Endothelial cell (in vitro differentiated cells): ENCODE measurements at regions not wholly inside any gene's neighbourhood (a gene's known extent, or its start where the extent isn't known, plus 50 kb on each side); places are given as distances from the start of the nearest gene placed in this dataset.
A peak's percentile ranks its signal among the peaks of the same experiment; 100 is the strongest.

Experiments
- DNase-seq: peaks from one replicate; pipeline ENCODE4 v3.0.0; 2021; ENCODE audit warnings: low spot score
- H3K27ac Mint-ChIP-seq: one replicate; pipeline ENCODE4 v1.8.0; 2021; ENCODE audit warnings: mixed read lengths, inconsistent platforms; ENCODE audit not compliant: unreplicated experiment
- H3K27me3 Mint-ChIP-seq: one replicate; pipeline ENCODE4 v1.8.0; 2021; ENCODE audit warnings: mild to moderate bottlenecking, moderate library complexity, mixed read lengths, inconsistent platforms; ENCODE audit not compliant: unreplicated experiment
- H3K36me3 Mint-ChIP-seq: one replicate; pipeline ENCODE4 v1.8.0; 2021; ENCODE audit warnings: mild to moderate bottlenecking, low read depth, mixed read lengths, inconsistent platforms; ENCODE audit not compliant: unreplicated experiment
- H3K4me1 Mint-ChIP-seq: one replicate; pipeline ENCODE4 v1.8.0; 2021; ENCODE audit warnings: mild to moderate bottlenecking, mixed read lengths, inconsistent platforms; ENCODE audit not compliant: unreplicated experiment
- H3K4me3 Mint-ChIP-seq: one replicate; pipeline ENCODE4 v1.8.0; 2021; ENCODE audit warnings: mild to moderate bottlenecking, mixed read lengths, inconsistent platforms; ENCODE audit not compliant: unreplicated experiment
- H3K9me3 Mint-ChIP-seq: one replicate; pipeline ENCODE4 v1.8.0; 2021; ENCODE audit warnings: mixed read lengths, inconsistent platforms; ENCODE audit not compliant: unreplicated experiment
- CTCF ChIP-seq: fragments of 200-600 bp; sonication (generic); IDR thresholded peaks from one replicate; pipeline ENCODE4 v1.5.0; 2021; ENCODE audit warnings: antibody characterized with exemption; ENCODE audit not compliant: unreplicated experiment

GRCh38 chr4:13159041-13159620, 325.0 kb downstream of the RAB28 start:
- Mint-ChIP-seq H3K4me1 (peaks cover 7% of the 10 kb centered on the region), H3K27me3 (no peaks in the 10 kb centered on the region), H3K27ac (no peak overlapping the region)

GRCh38 chr4:13151194-13151593, 332.9 kb downstream of the RAB28 start:
- H3K36me3 Mint-ChIP-seq: no peaks in the 10 kb centered on the region
- H3K4me3 Mint-ChIP-seq: no peak overlapping the region
- no peak for DNase-seq
- no peaks in the 10 kb centered on the region for H3K4me1 Mint-ChIP-seq
- TF ChIP-seq CTCF: no peak
- H3K9me3 Mint-ChIP-seq: no peaks in the 10 kb centered on the region
- H3K27ac Mint-ChIP-seq: no peak overlapping the region
- peaks cover 7% of the 10 kb centered on the region for H3K27me3 Mint-ChIP-seq

More at GRCh38 chr4:13159041-13159620, 325.0 kb downstream of the RAB28 start:
- TF ChIP-seq CTCF: no peak
- peak overlapping the region; percentile 0 for H3K4me3 Mint-ChIP-seq
- no peak for DNase-seq
- H3K36me3 Mint-ChIP-seq: no peaks in the 10 kb centered on the region
- H3K9me3 Mint-ChIP-seq: no peaks in the 10 kb centered on the region

GRCh38 chr4:13143222-13144070, 340.7 kb downstream of the RAB28 start:
- TF ChIP-seq CTCF: no peak
- Mint-ChIP-seq H3K9me3 (no peaks in the 10 kb centered on the region), H3K4me3 (no peak overlapping the region), H3K27ac (no peak overlapping the region), H3K4me1 (no peaks in the 10 kb centered on the region), H3K36me3 (no peaks in the 10 kb centered on the region), H3K27me3 (no peaks in the 10 kb centered on the region)
- no peak for DNase-seq

GRCh38 chr4:13142726-13143125, 341.4 kb downstream of the RAB28 start:
- Mint-ChIP-seq H3K4me3 (no peak overlapping the region), H3K27ac (no peak overlapping the region), H3K9me3 (no peaks in the 10 kb centered on the region), H3K4me1 (no peaks in the 10 kb centered on the region), H3K36me3 (no peaks in the 10 kb centered on the region), H3K27me3 (no peaks in the 10 kb centered on the region)
- no peak for TF ChIP-seq CTCF
- no peak for DNase-seq

- Mint-ChIP-seq H3K4me3 (no peak overlapping the region), H3K36me3 (no peaks in the 10 kb centered on the region), H3K4me1 (no peaks in the 10 kb centered on the region), H3K27me3 (no peaks in the 10 kb centered on the region), H3K9me3 (no peaks in the 10 kb centered on the region), H3K27ac (no peak overlapping the region)
- DNase-seq: no peak
- no peak for TF ChIP-seq CTCF
These were observed 341.9 kb downstream of the RAB28 start for GRCh38 chr4:13142191-13142590.
